ENCODE measurements at regions not wholly inside any gene's neighbourhood (a gene's known extent, or its start where the extent isn't known, plus 50 kb on each side); places are given as distances from the start of the nearest gene placed in this dataset.

GRCh38 chr9:26169708-26170107, 491.5 kb upstream of the TUSC1 start:
- no peaks in the 10 kb centered on the region for H3K27me3 ChIP-seq
- no peak for DNase-seq
- TF ChIP-seq CTCF (IDR thresholded peaks at IDR 0.05): no peak
- H3K36me3 ChIP-seq: no peaks in the 10 kb centered on the region
- no peak for FAIRE-seq
- no peaks in the 10 kb centered on the region for H3K9me3 ChIP-seq
- intact Hi-C loops (cut with DNase I): no loop called here
- ATAC-seq: no peak
- H3K4me1 ChIP-seq: no peaks in the 10 kb centered on the region
- H3K4me3 ChIP-seq: no peak overlapping the region
- H3K27ac ChIP-seq: no peak overlapping the region

- TF ChIP-seq CTCF (IDR thresholded peaks at IDR 0.05): no peak
- no peaks in the 10 kb centered on the region for H3K36me3 ChIP-seq
- H3K27ac ChIP-seq: no peak overlapping the region
- H3K27me3 ChIP-seq: no peaks in the 10 kb centered on the region
- DNase-seq (no peak), FAIRE-seq (no peak), ATAC-seq (no peak)
- no peaks in the 10 kb centered on the region for H3K4me1 ChIP-seq
- H3K9me3 ChIP-seq: no peaks in the 10 kb centered on the region
- H3K4me3 ChIP-seq: no peak overlapping the region
- intact Hi-C loops (cut with DNase I): no loop called here
These were observed 488.3 kb upstream of the TUSC1 start for GRCh38 chr9:26166537-26166936.

GRCh38 chr9:26165426-26165825, 487.2 kb upstream of the TUSC1 start:
- no peak for FAIRE-seq
- Histone ChIP-seq H3K36me3 (no peaks in the 10 kb centered on the region), H3K4me1 (no peaks in the 10 kb centered on the region), H3K27me3 (no peaks in the 10 kb centered on the region), H3K9me3 (no peaks in the 10 kb centered on the region), H3K27ac (no peak overlapping the region), H3K4me3 (no peak overlapping the region)
- no peak for ATAC-seq
- intact Hi-C loops (cut with DNase I): no loop called here
- no peak for DNase-seq
- WGBS, 2 donors: 74 to 86% methylated on average over 3 of the region's 3 CpGs
- no peak for TF ChIP-seq CTCF (IDR thresholded peaks at IDR 0.05)

GRCh38 chr9:26163931-26164330, 485.7 kb upstream of the TUSC1 start:
- H3K27me3 ChIP-seq: no peaks in the 10 kb centered on the region
- no peaks in the 10 kb centered on the region for H3K36me3 ChIP-seq
- no peak for TF ChIP-seq CTCF (IDR thresholded peaks at IDR 0.05)
- no peaks in the 10 kb centered on the region for H3K9me3 ChIP-seq
- ATAC-seq: no peak
- no peaks in the 10 kb centered on the region for H3K4me1 ChIP-seq
- no peak overlapping the region for H3K27ac ChIP-seq
- intact Hi-C loops (cut with DNase I): no loop called here
- H3K4me3 ChIP-seq: no peak overlapping the region
- FAIRE-seq: no peak
- DNase-seq: no peak

GRCh38 chr9:26159575-26160392, 481.5 kb upstream of the TUSC1 start:
- H3K4me3 ChIP-seq: no peak overlapping the region
- intact Hi-C loops (cut with DNase I): no loop called here
- no peaks in the 10 kb centered on the region for H3K4me1 ChIP-seq
- H3K9me3 ChIP-seq: no peaks in the 10 kb centered on the region
- TF ChIP-seq CTCF (IDR thresholded peaks at IDR 0.05): no peak
- no peak overlapping the region for H3K27ac ChIP-seq
- WGBS, 2 donors: 50 to 68% methylated on average over 2 of the region's 2 CpGs
- DNase-seq (no peak), ATAC-seq (no peak), FAIRE-seq (no peak)
- H3K27me3 ChIP-seq: peaks cover 0 to 6% (median 0%) of the 10 kb centered on the region in 4 donors
- no peaks in the 10 kb centered on the region for H3K36me3 ChIP-seq

All from pancreas (tissue), 10 donors.